Fibroblast of skin of left biceps (primary cell): ENCODE measurements at regions not wholly inside any gene's neighbourhood (a gene's known extent, or its start where the extent isn't known, plus 50 kb on each side); places are given as distances from the start of the nearest gene placed in this dataset.

Experiments
- DNase-seq, 2 experiments: peaks; one replicate each; pipeline ENCODE4 v3.0.0-alpha.2; 2013; ENCODE audit warnings: low read depth in 2 of 2

- peak; percentile 0 to 3 for DNase-seq
Measured at GRCh38 chr6:127641905-127642304, 64.9 kb downstream of the C6orf58 start.
